HG03439 (cell line): ENCODE measurements at regions not wholly inside any gene's neighbourhood (a gene's known extent, or its start where the extent isn't known, plus 50 kb on each side); places are given as distances from the start of the nearest gene placed in this dataset.
A peak's percentile ranks its signal among the peaks of the same experiment; 100 is the strongest.

ENCODE experiments used
- ATAC-seq: cut with Tn5 transposase; IDR thresholded peaks from one replicate; pipeline ENCODE4 v1.9.1; 2021; ENCODE audit warnings: mild to moderate bottlenecking, moderate library complexity; ENCODE audit not compliant: unreplicated experiment

GRCh38 chr3:107943786-107944523 lies 146.9 kb downstream of the CD47 start:
- no peak for ATAC-seq

- no peak for ATAC-seq
Measured at GRCh38 chr3:107942951-107943749, 147.7 kb downstream of the CD47 start.

- no peak for ATAC-seq
Measured at GRCh38 chr3:107942244-107942643, 148.6 kb downstream of the CD47 start.

GRCh38 chr3:107939691-107940442 lies 151.0 kb downstream of the CD47 start:
- ATAC-seq: no peak

GRCh38 chr3:107938143-107938542 lies 152.7 kb downstream of the CD47 start:
- ATAC-seq: no peak

- ATAC-seq: no peak
Measured at GRCh38 chr3:107934808-107935207, 156.0 kb downstream of the CD47 start.

- ATAC-seq: no peak
Measured at GRCh38 chr3:107933450-107933849, 157.4 kb downstream of the CD47 start.

- ATAC-seq: no peak
Measured at GRCh38 chr3:107931326-107931725, 159.5 kb downstream of the CD47 start.

- no peak for ATAC-seq
Measured at GRCh38 chr3:107929088-107929487, 161.7 kb downstream of the CD47 start.

GRCh38 chr3:107928084-107928445 lies 162.8 kb downstream of the CD47 start:
- peak; percentile 35 for ATAC-seq

GRCh38 chr3:107927361-107928083 lies 163.3 kb downstream of the CD47 start:
- ATAC-seq: peak; percentile 98

- ATAC-seq: no peak
Measured at GRCh38 chr3:107925851-107926250, 165.0 kb downstream of the CD47 start.

- no peak for ATAC-seq
Measured at GRCh38 chr3:107921038-107921437, 169.8 kb downstream of the CD47 start.

GRCh38 chr3:107920538-107920937 lies 170.3 kb downstream of the CD47 start:
- ATAC-seq: no peak

- ATAC-seq: no peak
Measured at GRCh38 chr3:107919239-107919638, 171.6 kb downstream of the CD47 start.

GRCh38 chr3:107916171-107916570 lies 174.7 kb downstream of the CD47 start:
- ATAC-seq: no peak

GRCh38 chr3:107915706-107916105 lies 175.1 kb downstream of the CD47 start:
- no peak for ATAC-seq

- no peak for ATAC-seq
Measured at GRCh38 chr3:107913701-107914100, 177.1 kb downstream of the CD47 start.

- ATAC-seq: peak; percentile 3
Measured at GRCh38 chr3:107911337-107912000, 179.4 kb downstream of the CD47 start.

GRCh38 chr3:107910713-107911259 lies 180.0 kb downstream of the CD47 start:
- ATAC-seq: peak; percentile 98
